Renal pelvis (tissue), 1 donor: ENCODE measurements at regions not wholly inside any gene's neighbourhood (a gene's known extent, or its start where the extent isn't known, plus 50 kb on each side); places are given as distances from the start of the nearest gene placed in this dataset.
"Not testable (repeated sequence)": the region's sequence is repeated elsewhere in the genome, so short reads cannot be mapped to it uniquely, and the experiment has no call there.

ENCODE experiments used
- DNase-seq: peaks from one replicate; pipeline ENCODE4 v3.0.0-alpha.2; 2013

- DNase-seq: no peak
Observed at GRCh38 chrX:115911967-115912366, 258.6 kb upstream of the AGTR2 start.

DNA sequence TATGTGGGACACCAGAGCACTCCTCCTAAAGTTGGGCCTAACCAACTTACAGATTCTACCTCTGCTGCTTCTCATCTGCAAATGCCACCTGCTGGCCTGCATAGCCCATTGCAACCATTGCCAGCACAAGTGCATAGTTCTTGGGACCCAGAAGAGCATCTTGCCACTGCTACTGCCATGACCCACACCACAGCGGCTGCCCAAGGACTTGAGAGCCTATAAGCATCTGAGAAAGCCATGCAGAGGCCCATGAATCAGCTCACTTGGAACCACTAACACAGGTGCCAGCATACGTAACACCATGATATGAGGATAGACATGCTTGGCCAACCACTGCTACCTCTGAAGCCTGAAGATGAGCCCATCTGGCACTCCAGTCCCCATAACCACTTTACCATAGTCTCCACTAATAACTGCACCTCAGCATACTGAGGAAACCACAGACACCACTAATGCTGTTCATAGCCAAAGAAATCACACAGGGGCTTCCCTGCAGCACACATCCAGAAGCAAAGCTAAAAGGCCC, 258.1 kb upstream of the AGTR2 start:
- no peak for DNase-seq

DNA sequence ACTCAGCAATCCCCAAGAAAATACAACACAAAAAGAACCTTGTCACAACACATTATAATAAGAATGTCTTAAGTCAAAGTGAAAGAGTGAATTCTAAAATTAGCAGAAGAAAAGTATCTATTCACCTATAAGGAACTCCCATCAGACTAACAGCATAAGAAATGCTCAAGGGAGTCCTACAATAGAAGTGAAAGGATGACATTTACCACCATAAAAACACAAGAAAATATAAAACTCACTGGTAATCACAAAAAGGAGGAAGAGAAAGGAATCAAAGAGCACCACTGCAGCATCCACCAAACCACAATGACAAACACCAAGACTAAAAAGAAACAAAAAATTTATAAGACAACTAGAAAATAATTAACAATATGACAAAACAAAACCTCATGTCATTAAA, 257.0 kb upstream of the AGTR2 start:
- DNase-seq: no peak

DNA sequence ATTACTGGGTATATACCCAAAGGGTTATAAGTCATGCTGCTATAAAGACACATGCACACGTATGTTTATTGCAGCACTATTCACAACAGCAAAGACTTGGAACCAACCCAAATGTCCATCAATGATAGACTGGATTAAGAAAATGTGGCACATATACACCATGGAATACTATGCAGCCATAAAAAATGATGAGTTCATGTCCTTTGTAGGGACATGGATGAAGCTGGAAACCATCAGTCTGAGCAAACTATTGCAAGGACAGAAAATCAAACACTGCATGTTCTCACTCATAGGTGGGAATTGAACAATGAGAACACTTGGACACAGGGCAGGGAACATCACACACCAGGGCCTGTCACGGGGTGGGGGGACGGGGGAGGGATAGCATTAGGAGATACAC, 254.9 kb upstream of the AGTR2 start:
- not testable (repeated sequence) for DNase-seq

DNA sequence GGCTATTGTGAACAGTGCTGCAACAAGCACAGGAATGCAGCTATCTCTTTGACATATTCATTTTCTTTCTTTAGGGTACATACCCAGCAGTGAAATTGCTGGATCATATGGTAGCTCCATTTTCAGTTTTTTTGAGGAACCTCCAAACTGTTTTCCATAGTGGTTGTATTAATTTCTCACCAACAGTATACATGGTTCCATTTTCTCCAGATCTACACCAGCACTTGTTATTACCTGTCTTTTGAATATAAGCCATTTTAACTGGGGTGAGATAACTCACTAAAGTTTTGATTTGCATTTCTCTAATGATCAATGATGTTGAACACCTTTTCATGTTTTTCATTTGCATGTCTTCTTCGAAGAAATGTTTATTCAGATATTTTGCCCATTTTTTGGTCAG, 241.1 kb upstream of the AGTR2 start:
- DNase-seq: no peak

DNA sequence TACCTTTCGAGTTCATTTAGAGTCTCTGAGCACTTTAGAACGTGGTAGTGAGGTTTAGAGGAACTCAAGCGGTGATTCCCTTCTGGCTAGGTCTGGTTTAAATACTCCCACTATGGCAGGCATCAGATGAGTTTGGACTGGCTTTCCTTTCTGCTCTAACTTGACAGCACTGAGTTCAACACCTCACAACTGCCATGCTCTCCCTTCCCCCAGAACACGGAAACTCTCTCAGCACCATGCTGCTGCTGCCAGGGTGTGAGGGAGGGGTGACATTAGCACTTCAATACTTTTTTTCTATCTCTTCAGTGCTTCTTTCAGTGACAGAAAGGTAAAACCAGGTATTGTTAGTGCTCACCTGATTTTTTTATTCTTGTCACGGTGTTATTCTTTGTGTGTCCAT, 234.5 kb upstream of the AGTR2 start:
- DNase-seq: no peak

DNA sequence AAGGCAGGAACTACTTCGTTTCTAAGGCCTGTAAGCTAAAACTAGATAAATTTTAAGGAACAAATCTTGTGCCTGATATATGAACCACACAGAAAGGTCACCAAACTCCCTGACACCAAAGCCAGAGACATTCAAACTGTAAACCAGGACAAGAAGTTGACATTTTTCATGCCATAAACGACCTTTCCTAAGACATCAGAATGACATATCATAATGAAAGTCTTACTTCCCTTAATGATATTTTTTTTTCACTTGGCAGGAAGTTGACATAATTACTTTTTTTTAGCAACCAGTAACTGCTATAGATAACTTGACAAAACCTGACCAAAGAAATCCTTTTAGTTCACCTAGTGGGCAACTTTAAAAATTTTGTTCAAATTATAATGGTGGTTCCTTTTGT, 231.5 kb upstream of the AGTR2 start:
- no peak for DNase-seq

DNA sequence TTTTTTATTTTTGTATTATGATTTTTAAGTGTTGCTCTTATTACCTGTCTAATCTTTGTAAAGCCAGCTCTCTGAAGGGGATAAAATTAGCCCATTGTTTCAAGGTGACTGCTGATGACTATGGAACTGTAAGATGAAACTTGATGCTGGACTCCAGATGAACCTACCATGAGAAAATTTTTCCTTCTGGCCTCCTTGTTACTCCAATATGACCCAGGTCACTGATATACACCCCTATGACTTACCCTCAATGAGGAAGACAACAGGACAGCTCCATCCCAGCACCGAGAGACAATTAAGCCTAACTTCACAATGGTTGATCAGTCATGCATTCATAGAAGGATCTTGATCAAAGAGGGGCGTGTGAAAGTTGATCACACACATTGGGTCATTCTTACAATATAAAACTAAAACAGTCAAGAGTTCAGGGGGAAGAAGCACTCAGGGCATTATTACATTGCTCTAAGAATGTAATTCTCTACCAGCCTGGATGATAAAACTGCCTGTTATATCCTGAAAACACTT, 230.8 kb upstream of the AGTR2 start:
- DNase-seq: no peak

DNA sequence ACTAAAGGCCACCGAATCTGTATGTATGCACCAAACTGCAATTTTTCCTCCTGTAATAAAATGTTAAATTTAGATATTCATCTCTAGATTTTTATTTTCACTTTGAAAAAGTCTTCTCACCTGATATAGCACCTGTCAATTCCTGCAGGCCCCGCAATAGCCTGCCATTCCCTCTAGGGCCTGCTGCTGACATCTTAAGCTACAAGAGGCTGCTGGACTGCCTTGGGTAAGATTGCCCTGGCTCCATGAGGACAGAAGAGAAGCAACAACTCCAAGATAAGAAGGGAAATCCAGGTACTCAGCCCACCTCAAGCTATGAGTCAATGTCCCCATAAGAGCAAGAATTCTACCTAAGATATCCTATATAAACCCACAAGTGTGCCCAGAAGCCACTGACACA, 230.2 kb upstream of the AGTR2 start:
- no peak for DNase-seq

DNA sequence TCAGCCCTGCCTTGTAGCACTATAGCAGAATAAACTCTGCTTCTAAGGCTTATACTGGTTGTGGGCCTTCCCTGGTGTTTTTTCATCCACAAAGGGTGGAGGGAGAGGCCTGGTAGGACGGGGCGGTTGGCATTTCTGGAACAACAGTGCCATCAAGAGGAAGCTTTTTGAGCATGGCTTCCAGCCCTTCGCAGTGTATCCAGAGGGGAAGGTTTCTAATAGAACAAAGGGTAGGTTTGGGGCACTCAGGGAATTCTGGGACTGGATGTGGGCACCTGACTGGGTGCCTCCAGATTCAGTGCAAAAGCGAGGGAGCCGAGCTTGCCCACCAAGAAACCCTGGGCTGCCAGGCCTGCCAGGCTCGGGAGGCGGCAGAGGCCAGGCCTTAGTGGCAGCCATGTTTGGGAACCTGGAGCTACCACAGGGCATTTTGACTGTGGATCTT, 229.6 kb upstream of the AGTR2 start:
- peak; percentile 89 for DNase-seq

- no peak for DNase-seq
Observed at GRCh38 chrX:115941388-115941787, 229.2 kb upstream of the AGTR2 start.

- DNase-seq: no peak
Observed at GRCh38 chrX:115946059-115946458, 224.5 kb upstream of the AGTR2 start.

DNA sequence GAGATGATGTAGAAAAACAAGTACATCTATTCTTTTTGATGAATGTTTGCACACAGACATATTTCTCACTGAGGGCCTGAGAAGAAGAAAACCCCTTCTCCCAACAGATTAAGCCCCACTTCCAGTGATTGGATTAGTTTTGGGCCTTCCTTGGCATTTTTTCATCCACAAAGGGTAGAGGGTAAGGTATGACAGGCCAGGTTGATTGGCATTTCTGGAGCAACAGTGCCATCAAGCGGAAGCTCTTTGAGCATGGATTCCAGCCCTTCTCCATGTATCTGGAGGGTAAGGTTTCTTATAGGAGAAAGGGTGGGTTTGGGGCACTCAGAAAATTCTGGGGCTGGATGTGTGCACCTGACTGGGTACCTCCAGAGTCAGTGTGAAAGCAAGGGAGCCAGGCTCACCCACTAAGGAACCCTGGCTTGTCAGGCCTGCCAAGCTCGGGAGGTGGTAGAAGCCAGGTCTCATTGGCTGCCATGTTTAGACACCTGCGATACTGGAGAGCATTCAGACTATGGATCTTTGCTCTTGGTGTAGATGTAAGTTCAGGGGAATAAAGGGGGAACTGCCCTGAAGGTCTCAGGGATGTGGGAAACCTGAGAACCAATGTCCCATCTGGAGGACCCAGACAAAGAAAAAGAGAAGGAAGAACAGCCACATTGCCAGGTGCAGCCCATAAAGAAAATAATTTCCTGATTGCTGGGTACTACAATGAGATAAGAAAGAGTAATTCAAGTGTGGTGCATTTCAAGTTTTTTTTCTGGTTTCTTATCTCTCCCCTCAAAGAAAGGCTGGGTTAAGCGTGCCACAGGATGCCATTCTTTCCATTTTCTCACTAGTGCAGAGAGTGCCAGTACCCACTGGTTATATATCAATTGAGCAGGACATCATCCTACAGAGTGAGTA, 222.3 kb upstream of the AGTR2 start:
- DNase-seq: peak; percentile 36

- peak; percentile 41 for DNase-seq
Observed at GRCh38 chrX:115949900-115950822, 220.4 kb upstream of the AGTR2 start.

GRCh38 chrX:115952417-115953092, 218.0 kb upstream of the AGTR2 start:
- DNase-seq: no peak

DNA sequence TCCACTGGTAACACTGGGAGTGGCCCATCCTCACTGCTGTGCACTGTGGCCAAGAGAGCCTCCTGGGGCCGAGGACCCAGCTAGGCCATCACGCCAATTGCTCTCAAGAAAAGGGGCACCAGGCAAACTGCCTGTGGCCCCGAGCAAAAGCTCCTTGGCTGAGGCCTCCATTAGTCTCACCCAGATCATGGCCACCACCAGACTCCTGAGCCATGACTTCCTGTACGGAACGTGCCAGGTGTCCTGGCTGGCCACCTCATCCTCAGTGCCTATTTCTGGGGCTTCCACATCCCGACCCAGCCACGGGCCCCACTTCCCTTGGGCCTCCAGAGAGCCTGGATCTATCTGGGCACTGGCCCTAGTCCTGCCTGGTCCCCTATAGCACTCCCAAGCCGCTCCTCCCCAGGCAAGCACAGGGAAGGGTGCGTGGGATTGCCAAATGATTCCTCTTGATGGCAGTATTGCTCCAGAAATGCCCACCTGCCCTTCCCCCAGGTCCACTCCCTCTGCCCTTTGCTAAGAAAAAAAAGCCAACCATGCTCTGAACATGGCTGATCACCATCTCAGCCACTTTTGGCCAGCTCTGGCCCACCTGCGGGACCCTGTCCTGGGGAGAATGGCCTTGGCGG, 212.6 kb upstream of the AGTR2 start:
- DNase-seq: no peak

- no peak for DNase-seq
Observed at GRCh38 chrX:115958687-115959359, 211.7 kb upstream of the AGTR2 start.

GRCh38 chrX:115960440-115961084, 210.0 kb upstream of the AGTR2 start:
- no peak for DNase-seq

GRCh38 chrX:115966920-115967319, 203.6 kb upstream of the AGTR2 start:
- DNase-seq: no peak
